ENCODE measurements at regions not wholly inside any gene's neighbourhood (a gene's known extent, or its start where the extent isn't known, plus 50 kb on each side); places are given as distances from the start of the nearest gene placed in this dataset.
"Not testable (repeated sequence)": the region's sequence is repeated elsewhere in the genome, so short reads cannot be mapped to it uniquely, and the experiment has no call there.

DNA sequence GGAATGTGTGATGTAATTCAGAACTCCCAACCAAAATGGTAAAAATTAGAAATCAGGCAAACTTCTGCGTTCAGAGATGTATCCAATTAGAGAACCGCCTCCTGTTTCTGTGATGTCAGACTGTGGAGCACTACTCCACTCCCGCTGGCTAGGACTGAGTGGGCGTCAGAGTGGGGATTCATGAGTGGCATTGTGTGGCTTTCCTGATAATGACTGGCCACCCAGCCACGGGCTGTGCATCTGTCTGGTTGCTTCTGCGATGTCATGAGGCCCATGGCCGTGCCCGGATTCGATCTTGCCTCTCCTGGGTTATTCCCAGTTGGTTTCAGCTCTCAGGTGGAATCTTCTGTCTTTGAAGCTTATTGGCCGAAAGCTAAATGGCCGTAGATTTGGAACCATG is 87.1 kb upstream of the KCNA1 start:
- DNase-seq, result no peak

DNA sequence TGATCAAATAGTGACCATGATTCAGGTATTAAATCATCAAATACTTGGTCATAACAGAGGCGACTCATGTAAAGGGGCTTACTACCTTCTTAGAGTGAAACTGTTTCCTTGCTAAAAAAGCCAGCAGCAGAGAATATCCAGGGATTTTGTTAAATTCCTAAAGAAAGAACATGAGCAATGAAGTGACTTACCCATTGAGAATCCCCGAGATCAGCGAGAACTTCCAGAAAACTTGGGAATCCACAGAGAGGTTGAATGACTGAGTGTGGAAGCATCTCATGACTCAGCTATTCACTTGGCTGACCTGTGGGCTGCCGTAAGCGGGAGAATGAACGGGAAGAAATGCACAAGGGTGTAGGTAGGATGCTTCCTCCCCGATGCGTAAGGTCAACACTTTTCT is 85.3 kb upstream of the KCNA1 start:
- peak; percentile 93 for DNase-seq

GRCh38 chr12:4825011-4825858 is 84.5 kb upstream of the KCNA1 start:
- DNase-seq, result no peak

- no peak for DNase-seq
Observed at GRCh38 chr12:4826909-4827308, 82.8 kb upstream of the KCNA1 start.

GRCh38 chr12:4828176-4828575 is 81.5 kb upstream of the KCNA1 start:
- no peak for DNase-seq

DNA sequence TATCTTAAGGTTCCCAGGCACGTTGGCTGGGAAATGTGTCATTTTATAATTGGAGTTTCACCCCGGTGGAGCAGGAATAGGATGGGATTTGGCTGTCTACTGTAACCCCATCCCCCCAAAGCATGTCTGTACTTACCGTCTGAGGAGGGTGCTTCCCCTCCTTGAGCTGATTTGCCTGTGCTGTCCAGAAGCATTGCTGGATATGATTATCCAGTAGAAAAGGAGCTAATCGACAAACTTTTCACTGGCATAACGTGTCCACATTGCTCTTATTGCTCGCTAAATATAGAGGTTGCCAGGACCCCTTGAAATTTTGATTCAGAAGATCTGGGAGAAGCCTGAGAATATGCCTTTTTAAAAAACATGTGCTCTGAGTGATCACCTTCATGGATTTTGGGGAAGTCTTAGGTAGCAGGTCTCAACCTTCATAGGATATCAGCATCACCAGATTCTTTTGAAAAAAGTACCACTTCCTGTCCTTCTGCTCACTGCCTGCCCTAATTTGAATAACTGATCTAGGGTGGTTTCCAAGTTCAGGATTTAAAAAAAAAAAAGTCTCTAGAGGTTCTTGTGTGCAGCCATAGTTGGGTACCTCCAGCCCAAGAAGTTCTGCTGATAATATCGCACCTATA is 80.4 kb upstream of the KCNA1 start:
- no peak for DNase-seq

DNA sequence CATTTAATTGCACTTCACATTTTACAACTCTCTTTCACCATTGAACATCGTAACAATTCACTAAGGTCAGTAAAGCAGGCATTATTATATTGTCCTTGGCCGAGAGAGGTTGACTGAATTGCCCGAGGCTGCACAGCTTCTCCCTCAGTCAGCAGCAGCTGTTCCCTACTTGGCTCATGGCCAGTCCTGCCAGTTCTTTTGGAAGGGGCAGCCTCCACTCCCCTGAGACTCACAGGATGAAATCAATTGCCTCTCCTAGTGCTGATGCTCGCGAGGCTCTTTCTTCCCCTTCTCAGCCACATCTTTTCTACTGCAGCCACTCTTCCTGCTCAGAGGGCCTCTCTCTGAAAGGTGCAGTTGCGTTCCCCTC is 79.9 kb upstream of the KCNA1 start:
- no peak for DNase-seq

- no peak for DNase-seq
Observed at GRCh38 chr12:4830556-4831210, 79.0 kb upstream of the KCNA1 start.

DNA sequence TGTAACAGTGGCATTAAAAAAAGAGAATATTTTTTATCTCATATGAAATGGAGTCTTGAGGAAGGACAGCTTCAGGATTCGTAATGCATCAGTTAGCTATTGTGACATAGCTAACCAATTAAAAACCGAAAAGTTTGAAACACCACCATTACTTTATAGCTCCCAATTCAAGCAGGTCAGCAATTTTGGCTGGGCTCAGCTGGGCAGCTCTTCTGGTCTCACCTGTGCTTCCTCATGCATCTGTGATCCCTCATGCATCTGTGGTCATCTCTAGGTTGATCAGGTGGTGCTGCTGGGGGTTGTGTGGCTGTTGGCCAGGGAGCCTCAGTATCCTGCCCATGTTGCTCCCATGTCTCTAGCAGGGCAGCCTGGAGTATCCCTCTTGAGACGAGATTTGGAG is 76.7 kb upstream of the KCNA1 start:
- no peak for DNase-seq

DNA sequence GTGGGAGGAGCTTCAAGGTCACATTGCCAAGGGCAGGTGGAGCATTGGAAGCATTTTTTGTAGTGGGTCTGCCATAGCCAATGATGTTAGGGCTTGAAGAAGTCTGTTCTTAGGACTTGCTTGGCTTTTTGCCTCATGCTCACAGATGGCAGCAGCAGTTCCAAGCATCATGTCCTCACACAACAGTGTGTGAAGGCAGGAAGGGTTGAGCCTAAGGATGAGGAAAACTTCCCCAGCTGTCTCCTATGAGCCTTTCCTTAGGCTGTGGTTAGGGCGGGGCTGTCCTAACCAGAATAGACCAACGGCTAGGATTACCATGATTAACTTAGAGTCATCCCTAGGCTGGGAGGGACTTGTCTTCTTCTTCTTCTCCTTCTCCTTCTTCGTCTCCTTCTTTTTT is 76.2 kb upstream of the KCNA1 start:
- DNase-seq, result no peak

DNA sequence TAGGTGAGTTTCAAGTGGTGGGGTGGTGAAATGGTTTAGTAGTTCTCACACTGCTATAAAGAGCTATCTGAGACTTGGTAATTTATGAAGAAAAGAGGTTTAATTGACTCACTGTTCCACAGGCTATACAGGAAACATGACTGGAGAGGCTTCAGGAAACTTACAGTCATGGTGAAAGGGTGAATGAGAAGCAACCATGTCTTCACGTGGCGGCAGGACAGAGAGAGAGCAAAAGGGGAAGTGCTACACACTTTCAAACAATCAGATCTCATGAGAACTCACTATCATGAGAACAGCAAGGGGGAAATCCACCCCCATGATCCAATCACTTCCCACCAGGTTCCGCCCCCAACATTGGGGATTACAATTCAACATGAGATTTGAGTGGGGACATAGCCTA is 67.3 kb upstream of the KCNA1 start:
- not testable (repeated sequence) for DNase-seq

GRCh38 chr12:4843907-4844306 is 65.8 kb upstream of the KCNA1 start:
- DNase-seq, result no peak

- DNase-seq, result no peak
Observed at GRCh38 chr12:4847713-4848112, 62.0 kb upstream of the KCNA1 start.

DNA sequence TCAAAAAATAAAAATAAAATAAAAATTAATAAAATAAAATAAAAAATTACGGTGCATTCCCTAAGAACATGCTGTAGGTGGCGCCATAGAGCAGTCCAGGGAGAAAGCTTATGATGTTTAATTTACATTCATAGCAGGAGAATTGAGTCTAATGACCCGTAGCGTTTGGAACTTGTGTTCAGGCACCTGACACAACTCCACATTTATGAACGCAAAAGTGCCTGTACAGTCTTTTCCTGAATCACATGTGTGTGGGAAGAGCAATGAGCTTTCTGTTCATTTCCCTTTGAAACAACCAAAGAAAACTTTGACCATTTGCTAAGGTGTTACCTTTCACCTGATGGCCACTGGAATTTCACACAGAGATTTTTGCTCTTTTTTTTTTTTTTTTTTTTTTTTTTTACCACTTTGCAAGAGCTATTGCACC is 60.6 kb upstream of the KCNA1 start:
- peak; percentile 39 for DNase-seq

DNA sequence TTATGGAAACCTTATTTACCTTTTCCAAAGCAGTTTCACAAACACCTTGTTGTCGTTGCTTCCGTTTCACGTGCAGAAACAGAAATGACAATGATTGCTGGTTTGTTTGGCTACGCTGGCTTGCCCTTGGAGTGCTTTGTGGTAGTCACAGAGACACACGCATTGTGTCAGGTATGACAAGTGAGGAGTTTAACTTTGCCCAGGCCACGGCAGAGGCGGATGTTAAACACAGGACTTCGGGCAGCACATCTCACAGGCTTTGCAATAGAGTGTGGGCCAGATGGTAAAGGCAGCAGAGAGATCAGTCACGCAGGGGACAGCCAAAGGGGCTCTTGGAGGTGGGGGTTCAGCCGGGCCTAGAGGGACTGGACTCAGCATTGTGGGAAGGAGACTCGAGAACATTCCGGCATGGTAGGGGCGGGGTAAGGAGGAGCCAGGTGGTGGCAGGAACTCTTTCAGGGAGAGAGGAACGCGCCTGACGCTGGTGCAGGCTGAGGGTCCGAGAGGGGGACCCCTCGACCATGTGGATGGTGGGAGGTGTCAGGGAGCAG is 59.8 kb upstream of the KCNA1 start:
- no peak for DNase-seq

GRCh38 chr12:4850857-4851380 is 58.8 kb upstream of the KCNA1 start:
- no peak for DNase-seq

DNA sequence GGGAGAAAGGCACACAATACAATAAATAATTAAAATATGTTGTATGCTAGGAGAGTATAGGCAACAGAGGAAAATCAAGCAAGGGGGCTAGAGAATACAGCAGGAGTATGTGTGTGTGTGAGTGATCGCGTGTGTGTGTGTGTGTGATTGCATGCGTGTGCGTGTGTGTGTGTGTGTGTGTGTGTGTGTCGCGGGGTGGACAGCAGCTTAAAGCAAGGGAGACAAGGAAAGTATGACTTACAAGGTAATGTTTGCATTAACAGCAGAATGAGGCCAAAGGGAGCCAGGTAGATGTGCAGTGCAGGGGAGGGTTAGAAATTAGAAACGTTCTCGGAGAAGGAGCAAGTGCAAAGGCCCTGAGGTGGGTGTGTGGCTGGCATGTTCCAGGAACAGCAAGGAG is 57.4 kb upstream of the KCNA1 start:
- DNase-seq, result no peak

- DNase-seq, result no peak
Observed at GRCh38 chr12:4852911-4853310, 56.8 kb upstream of the KCNA1 start.

DNA sequence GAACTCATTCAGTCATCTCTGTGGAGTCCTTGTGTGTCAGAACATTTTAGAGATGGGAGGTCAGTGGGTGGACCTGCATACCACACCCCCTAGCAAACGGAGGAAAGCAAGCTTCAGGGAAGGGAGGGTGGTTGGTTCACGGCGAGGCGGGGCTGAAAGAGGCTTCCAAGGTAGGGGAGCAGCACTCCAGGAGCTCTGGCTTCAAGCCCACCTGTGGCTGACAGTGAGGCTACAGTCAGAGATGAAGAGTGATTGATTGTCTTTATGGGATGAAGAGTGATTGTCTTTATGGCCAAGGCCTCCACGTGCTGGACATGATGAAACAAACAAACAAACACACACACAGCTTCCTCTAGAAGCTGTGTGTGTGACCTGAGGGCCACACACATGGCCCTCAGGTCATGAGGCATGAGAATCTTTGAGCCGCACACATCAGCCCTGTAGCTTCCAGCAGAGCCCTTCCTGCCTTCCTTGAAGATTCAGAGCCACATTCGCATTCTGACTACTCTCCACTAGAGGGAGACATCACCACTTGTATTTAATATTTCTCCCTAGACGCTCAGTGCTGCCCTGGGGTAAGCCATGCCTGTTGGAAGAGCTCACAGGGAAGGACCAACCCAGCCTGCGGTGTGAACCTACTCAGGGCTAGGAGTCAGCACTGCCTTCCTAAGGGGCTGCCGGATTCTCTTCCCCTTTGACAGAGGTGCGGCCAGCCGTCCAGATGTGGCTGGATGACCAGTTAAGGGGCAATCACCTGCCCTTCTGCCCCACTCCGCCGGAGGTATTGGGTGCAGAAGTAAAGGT is 54.4 kb upstream of the KCNA1 start:
- DNase-seq, result peak; percentile 82

DNA sequence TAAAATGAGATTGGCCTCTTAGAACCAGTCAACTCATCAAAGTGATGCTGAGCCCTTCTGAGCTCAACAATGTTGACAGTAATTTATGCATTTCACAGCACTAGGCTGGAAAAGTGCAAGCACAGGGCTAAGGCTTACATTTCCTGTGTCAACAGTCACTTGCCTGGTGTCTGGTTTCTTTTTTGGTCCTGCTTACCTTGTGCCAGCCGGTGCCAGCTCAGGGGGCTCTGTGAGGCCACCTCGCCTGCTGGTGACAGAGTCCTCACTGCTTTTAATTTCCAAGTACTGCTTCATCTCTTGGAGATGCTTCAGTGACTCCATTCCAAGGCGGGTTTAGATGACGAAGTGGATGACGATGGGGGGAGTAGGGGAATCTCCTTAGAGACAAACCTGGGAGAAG is 53.1 kb upstream of the KCNA1 start:
- DNase-seq, result no peak

DNA sequence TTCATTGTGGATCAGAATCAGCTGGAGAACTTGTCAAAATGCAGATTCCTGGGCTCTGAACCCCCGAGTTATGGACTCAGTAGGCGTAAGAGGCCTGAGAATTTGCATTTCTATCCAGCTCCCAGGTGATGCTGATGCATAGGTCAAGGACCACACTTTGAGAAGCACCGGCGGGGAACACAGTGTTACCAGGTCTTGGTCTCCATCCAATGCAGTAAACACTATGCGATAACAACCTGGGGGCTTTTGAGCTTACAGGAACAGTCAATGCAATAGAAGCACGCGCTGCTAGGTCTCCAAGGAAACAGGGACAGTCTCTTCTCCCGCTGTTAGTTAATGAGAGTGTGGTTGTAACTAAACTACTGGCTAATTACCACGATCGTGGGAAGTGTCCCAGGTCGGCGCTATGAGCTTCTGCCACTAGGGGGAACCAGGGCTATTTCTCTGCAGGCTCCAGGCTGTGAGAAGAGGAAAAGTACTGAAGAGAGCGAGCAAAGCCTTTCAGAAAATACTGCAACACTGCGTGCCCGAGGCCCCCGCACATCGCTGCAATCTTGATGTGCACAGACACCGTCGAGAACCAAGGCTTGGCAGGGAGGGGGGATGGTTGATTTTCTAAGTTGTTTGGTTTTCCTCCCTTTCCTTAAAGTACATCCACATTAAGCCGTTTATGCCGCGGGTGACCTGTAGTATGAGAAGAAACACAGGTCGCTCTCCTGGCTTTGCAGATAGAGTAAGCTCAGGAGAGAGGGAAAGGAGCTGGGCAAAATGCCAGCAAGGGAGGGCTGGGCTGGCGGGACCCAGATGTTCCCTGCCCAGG is 52.0 kb upstream of the KCNA1 start:
- DNase-seq, result peak; percentile 67

- no peak for DNase-seq
Observed at GRCh38 chr12:4858386-4858785, 51.3 kb upstream of the KCNA1 start.

Measured in fibroblast of skin of back (primary cell).